PFSK-1 (cell line): ENCODE measurements at regions not wholly inside any gene's neighbourhood (a gene's known extent, or its start where the extent isn't known, plus 50 kb on each side); places are given as distances from the start of the nearest gene placed in this dataset.

Source experiments
- FOXP2 ChIP-seq: optimal IDR thresholded peaks from 2 replicates; pipeline ENCODE3; 2011; ENCODE audit warnings: borderline replicate concordance, control low read depth, inconsistent platforms; ENCODE audit not compliant: insufficient read depth; ENCODE audit errors: extremely low read length, extremely low read depth
- POLR2AphosphoS5 ChIP-seq: IDR thresholded peaks from 2 replicates; pipeline ENCODE4 v1.6.1; 2012; ENCODE audit warnings: low read depth, mild to moderate bottlenecking, control low read depth, low read length, moderate library complexity
- REST ChIP-seq, 2 experiments: IDR thresholded peaks; 2 replicates each; pipeline versions ENCODE4 v1.6.1 to v1.8.0; 2011 to 2012; ENCODE audit warnings: low read depth in 2 of 2, low read length in 2 of 2, control low read depth in 1 of 2, inconsistent platforms in 1 of 2, mild to moderate bottlenecking in 1 of 2, moderate library complexity in 1 of 2; ENCODE audit not compliant: insufficient read depth in 1 of 2
- TAF1 ChIP-seq: IDR thresholded peaks from 2 replicates; pipeline ENCODE4 v1.6.1; 2012; ENCODE audit warnings: low read length, control low read depth, borderline replicate concordance; ENCODE audit not compliant: insufficient read depth

- no peak for TF ChIP-seq POLR2AphosphoS5
- no peak for TF ChIP-seq TAF1
- TF ChIP-seq FOXP2 = no peak
- no peak for TF ChIP-seq REST (IDR thresholded peaks at IDR 0.05; ENCODE audit: insufficient read depth in 1 of 2, low read depth in 2 of 2, low read length in 2 of 2)
Observed at GRCh38 chr3:15932348-15933300, 134.8 kb upstream of the ANKRD28 start.
